ENCODE measurements at regions not wholly inside any gene's neighbourhood (a gene's known extent, or its start where the extent isn't known, plus 50 kb on each side); places are given as distances from the start of the nearest gene placed in this dataset.
"Not testable (repeated sequence)": the region's sequence is repeated elsewhere in the genome, so short reads cannot be mapped to it uniquely, and the experiment has no call there.

DNA sequence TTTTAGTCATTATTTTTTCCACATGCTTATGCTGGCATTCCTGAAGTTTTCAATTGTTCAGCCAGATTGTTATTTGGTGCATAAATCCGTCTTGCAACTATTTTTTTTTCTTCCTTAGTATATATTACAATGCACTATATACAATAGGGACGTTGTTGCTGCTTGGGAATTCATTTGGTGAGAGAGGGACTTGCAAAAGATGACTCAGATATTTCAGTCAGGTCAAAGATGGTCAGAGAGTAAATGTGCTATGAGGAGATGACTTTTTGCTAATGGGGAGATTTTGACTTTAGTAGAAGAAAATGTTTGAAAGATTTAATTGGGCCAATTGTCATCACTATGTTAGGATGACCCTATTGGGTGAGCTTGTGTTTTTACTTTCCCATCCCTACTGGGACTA, 348.4 kb upstream of the MTPN start:
- ATAC-seq (no peak), DNase-seq (no peak)

DNA sequence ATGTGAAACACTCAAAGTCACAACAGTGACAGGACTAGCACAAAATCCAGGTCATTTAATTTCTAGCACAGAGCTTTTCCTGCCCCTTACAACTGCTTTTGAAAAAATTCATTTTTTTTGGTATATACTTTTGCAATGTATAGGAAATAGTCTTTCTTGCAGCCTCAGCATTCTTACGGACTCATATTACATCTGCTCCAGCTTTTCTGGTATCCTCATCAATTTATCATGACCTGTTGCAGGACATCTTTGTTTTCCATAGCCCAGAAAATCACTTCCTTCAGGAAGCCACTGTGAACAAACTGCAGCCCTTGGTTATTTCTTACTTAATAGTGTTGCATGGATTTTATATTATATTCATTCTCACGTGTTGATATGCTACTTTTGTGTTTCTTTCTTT, 347.9 kb upstream of the MTPN start:
- DNase-seq: no peak
- ATAC-seq: no peak

DNA sequence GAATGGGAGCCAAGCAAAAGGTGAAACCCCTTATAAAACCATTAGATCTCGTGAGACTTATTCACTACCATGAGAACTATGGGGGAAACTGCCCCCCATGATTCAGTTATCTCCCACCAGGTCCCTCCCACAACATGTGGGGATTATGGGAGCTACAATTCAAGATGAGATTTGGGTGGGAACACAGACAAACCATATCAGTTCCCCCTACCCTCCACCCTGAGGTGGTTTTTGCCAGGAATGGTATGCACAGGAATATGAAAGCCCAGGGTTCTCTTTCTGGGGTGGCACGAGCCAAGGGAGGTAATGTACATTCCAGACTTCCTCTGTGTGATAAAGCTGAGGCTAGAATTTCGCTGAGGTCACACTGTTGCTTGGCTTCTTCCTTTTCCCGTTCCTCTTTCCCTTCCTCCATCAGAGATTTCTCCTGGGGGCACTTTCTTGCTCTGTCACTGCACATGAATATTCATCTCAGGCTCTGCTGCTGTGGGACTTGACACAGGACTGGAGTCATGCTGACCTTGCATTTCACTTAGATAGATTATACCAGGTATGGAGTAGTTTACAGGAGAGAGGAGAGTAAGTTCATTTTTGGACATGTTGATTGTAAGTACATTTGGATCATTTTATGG, 347.0 kb upstream of the MTPN start:
- no peak for ATAC-seq
- no peak for DNase-seq

DNA sequence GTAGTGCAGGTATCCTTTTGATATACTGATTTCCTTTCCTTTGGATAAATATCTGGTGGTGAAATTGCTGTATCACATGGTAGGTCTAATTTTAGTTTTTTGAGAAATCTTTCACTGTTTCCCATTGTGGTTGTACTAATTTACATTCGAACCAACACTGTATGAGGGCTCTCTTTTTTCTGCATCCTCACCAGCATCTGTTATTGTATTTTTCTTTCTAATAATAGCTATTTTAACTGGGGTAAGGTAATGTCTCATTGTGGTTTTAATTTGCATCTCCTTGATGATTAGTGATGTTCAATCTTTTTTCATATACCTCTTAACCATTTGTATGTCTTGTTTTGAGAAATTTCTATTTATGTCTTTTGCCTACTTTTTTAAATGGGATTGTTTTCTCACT, 335.4 kb upstream of the MTPN start:
- DNase-seq: no peak
- ATAC-seq: no peak

DNA sequence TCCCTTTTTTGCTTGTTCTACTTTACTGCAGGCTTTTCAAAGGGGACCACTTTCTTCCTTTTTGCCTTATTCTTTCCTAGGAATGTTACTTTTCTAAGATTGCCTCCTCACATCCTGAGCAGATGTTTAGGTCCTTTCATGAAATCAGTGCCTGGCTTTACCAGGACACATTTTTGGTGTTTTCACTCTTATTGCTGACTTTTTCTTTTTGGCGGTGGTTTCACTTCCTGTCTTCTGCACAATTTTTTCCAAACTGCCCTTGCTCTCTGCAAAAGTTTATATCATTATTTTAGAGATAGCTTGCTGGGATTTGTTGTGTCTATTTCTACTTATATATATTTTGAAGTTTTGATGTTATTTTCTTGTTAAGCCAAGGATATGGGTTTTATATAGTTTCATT, 332.2 kb upstream of the MTPN start:
- no peak for DNase-seq
- no peak for ATAC-seq

DNA sequence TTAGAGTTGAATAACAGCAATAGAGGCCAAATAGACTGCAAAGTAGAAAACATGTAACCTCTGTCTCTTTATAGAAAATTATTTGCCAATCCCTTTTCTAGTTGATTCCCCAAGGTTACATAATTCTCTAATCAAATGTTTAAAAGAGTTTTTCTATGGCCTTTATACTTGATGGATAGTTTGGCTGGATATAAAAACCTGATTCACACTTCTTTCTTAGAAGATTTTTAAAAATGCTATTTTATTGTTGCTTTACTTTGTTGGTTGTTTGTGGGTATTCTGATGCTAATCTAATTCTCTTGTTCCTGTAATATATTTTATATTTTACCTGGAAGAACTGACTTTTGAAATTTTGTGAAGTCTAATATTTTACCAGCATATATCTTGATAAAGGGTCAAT, 331.1 kb upstream of the MTPN start:
- DNase-seq (no peak), ATAC-seq (no peak)

DNA sequence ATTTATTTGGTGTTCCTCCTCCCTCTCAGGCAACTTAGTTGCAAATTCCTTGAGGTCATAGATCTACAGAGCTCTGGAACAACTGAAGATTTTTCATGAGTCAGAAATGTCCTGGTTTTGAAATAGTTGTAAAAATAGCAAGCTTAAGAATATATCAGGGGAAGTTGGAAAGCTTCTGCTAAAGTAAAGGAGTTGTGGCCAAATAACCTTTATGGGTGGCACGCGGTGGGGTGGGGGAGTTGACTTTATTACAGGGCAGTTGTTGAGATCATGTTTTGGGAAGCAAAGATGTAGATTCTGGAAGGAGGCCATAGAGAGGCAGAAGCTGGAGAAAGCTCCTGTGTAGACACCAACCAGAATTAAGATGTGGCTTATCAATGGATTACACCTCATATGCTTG, 326.0 kb upstream of the MTPN start:
- no peak for DNase-seq

DNA sequence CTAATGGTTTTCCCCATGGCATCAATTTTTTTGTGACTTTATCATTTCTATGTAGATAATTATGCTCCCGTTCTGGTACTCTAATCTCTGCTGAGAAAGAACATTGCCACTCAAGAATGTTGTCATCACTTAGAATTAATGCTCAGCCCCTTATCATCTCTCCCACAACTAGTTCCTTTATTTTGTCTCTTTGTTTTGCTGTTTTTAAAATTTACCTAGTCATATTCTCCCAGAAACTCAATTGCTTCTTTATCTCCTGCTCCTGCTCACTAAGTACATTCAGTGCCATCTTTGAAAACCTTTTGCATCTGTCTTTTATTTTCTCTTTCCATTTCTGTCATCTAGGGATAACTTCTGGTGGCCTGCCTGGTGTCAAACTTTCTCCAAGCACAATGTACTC, 324.9 kb upstream of the MTPN start:
- no peak for ATAC-seq
- DNase-seq: no peak

More for the DNA sequence above, 326.0 kb upstream of the MTPN start:
- ATAC-seq: no peak

DNA sequence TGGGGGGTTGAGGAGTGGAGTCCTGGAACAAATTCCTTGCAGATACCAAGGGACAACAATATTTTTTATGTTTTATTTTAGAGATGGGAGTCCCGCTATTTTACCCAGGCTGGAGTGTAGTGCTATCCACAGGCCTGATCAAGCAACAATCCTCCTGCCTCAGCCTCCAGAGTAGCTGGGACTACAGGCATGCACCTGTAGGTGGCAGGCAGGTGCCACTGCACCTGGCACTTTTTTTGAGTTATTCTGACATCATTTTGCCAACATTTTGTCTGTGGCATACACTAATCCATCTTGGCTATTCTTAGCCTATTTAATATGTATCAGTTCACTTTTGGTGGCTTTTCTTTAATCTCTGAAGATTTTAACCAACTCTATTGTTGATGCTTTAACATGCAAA, 317.8 kb upstream of the MTPN start:
- no peak for DNase-seq
- no peak for ATAC-seq

DNA sequence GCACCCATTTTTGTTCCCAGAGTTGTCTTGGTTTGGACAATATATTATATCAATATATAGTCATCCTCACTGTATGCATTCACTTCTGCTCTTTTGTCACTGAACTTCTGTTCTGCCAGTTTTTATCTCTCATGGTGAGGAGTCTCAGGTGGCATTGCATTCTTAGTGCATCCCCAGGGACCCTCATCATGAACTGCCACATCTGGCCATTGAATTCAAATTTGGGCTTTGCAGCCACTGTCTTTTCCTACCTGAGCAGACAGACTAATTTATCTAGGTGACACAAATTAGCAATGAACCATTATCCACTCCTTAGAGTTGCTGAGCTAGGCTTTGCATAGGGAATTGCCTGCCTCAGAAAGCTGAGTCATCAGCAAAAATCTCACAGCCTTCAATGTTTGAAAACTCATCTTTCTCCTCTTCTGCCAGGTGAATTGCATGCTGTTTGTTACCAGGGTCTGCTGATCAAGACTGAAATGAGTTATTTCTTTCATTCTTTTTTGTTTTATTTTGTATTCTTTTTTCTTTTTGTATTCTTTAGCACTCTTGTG, 316.8 kb upstream of the MTPN start:
- DNase-seq (no peak), ATAC-seq (no peak)

DNA sequence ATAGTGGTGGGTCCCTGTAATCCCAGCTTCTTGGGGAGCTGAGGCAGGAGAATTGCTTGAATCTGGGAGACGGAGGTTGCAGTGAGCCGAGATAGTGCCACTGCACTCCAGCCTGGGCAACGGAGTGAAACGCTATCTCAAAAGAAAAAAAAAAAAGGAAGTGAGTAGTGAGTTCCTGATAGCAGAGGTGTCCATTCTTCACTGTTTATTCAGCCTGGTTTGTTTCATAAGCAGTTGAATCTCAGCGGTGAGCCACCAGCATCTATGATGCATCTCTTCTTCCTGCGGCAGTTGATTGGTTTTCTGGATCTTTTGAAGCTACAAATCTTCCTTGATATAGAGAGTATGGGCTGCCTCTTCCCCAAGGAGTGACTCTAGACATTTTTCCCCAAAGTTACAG, 316.1 kb upstream of the MTPN start:
- DNase-seq: no peak
- no peak for ATAC-seq

DNA sequence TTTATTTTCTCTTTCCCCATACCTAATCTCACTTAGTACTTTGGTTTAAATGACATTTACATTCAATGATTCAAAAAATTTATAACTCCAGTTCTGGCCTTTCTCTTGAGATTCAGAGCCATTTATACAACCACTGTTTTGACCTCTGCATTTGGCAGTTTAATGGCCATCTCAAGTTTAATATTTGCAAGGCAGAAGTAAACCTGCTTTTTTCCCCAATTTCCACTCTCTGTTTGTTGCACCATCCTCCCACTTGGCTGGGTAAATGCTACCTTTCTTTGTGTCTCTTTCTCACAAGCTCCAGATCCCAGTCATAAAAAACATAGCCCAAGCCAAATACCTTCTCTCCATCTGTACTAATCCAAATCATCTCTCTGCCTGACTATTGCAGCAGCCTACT, 315.2 kb upstream of the MTPN start:
- ATAC-seq (no peak), DNase-seq (no peak)

DNA sequence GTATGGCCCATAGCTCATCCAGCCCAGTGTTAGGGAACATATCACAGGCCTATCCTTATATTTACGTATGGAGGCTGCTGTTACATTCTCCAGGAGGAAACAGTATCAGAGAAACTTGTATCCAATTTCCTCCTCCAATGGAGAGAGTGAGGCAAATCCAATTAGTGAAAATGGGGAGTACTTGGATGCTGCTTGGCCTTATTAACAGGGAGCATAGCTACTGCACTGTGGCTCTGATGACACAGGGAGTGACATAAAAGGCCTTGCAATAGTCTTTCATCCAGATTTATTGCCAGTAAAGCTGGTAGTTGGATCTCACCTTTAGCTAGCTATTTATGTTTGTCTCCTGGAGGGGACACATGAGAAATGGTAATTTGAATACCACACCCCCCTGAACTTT, 313.2 kb upstream of the MTPN start:
- no peak for DNase-seq
- ATAC-seq: no peak

DNA sequence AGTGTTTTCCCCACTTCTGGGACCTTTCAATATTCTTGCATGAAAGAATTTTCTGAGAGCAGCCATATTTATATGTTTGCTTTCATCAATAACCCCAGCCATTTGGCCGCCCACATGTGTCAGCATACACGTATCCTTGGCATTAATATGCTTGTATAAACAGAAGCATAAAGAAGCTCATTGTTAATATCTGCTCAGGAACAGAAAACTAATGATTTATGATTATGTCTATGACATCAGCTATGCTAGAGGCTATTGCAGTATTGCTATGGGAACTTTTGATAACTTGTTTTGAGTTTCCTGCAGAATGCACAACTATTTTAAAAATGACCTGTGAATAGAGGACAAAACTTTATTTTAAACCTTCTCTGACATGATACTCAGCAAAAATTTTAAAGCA, 300.9 kb upstream of the MTPN start:
- ATAC-seq (no peak), DNase-seq (no peak)

DNA sequence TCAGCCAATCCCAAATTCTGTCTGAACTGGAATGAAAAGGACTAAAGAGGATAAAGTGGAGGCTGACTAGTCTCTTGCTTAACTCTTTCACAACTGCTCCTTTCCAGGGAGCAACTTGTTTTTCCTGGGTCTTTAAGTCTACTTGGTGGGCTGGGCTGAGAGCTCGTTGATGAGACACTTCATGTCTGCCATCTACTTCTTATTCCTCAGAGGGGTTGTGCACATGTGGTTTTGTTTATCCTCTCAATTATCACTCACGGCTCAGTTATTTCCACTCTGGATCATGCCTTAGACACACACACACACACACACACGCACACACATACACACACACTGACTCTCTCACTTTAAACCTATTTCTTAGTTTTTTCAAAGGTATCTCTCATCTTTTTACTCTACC, 298.6 kb upstream of the MTPN start:
- ATAC-seq (no peak), DNase-seq (no peak)

DNA sequence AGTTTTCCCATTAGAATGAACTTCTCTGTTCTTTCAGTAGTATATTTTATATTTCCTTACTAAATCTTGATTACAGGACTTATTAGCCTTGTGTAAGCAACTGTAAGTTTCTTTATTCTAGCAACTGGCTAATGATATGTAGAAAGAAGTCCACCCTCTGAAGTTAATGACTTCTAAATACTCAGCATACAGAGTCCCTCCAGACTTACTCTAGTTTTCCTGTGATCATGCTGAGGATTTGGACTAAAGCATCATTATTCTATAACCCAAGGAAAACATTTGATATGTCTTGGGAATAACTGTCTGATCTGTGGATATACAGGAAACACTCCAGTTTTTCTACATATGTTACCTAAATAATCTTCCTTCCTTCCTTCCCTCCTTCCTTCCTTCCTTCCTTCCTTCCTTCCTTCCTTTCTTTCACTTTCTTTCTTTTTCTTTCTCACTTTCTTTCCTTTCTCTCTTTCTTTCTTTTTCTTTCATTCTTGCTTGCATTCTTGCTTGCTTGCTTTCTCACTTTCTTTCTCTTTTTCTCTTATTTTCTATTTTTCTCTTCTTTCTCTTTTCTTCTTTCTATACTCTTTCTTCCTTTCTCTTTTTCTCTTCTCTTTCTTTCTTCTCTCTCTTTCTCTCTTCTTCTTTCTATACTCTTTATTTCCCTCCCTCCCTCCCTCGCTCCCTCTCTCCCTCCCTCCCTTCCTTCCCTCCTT, 297.6 kb upstream of the MTPN start:
- DNase-seq: no peak
- no peak for ATAC-seq

DNA sequence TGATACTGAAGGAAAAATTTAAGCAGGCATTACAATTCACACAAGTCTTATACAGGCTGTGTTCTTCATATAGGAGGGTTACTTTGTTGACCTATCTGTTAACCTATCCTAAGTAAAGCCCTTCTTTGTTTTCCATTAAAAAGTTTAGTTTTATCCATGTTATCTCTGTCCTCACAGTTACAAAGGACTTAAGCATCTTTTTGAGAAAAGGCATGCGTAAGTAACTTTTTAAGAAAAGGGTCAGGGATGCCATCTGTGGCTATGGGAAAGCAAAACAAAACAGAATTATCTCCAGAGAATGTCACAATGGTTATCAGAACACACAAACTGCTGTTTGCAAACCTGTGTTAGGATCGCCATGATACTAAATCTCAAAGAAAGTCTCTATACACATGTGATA, 295.8 kb upstream of the MTPN start:
- ATAC-seq (no peak), DNase-seq (no peak)

DNA sequence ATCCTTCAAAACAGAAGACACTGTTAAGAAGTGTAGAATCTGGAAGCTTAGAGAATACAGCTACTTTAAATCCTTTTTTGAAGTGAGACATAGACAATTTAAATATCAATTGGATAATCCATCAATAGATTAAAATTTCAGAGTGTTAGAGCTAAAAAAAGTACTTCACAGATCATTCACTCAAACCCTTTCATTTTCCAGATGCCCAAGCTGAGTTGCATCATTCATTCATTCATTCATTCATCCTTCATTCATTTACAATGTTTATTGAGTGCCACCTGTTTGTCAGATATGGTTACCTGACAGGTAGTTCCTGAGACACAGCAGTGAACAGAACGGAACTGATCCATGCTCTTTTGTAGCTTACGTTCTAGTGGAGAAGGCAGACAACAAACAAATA, 290.7 kb upstream of the MTPN start:
- DNase-seq: no peak

DNA sequence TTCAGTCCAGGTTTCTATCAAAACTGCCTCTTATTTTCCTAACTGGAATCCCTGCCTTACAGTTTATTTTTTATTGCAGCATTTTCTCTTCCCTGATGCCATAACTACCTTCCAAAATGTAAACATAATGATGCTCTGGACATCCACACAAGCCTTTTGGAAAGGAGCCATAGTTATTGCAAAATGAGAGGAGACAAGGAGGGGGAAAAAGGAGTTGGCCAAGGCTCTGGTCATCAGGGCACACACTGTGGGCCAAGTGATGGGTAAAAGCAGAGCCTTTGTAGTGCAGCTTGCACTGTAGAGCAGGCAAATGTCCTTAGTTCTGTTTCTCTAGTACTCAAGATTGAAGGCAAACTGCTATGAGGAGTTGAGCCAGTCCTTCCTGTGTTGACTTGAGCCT, 289.3 kb upstream of the MTPN start:
- DNase-seq (no peak), ATAC-seq (no peak)

More for the DNA sequence above, 290.7 kb upstream of the MTPN start:
- no peak for ATAC-seq

DNA sequence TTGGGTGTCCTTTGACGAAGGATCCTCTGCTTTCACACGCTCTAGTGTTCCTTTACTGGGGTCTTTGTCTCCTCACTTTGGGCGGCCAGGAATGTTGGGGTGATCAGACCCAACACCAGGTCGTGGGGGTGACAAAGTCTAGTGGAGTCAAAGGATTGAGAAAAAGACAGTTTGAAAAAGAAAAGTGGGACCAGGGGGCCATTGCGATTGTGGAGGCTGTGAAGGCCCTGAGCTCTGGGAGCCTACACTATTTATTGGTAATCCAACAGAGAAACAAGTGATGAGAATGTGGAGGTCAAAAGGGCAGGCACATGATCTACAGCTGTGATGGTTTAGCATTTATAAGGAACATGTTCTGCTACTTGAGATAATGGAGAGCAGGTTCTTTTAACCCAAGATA, 287.1 kb upstream of the MTPN start:
- not testable (repeated sequence) for ATAC-seq, DNase-seq

DNA sequence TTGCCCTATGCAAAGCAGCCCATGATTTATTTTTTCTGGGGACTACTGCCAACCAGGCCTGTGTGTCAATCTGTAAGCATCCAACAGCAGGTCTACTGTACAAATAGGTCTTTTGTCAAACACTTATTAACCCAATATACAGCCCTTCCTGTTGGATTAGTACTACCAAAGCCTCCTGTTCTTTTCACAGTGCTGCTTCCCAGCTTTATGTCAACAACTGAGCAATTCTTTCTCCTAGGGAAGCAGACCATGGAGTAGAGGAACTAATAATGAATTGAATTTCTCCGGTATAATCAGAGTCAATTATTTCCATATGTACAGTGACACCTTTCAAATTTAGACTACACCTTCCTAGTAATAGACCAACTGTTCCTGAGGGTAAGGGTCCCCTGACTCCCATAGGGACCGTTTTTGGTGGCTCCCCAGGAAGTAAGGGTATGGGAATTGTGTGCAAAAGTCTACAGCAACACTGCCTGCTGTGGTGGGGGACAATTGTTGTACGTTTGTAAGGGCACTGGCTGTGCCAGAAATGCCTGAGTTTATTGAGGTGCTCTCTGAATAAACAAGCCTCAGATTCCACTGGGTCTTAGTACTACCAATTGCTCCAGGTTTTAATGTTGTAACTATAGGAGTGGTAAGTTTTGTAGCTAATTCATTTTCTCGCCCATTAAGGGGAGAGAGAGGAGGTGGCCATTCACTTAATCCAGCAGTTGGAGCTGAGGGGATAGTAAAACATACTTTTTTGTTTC, 286.1 kb upstream of the MTPN start:
- DNase-seq: not testable (repeated sequence)

DNA sequence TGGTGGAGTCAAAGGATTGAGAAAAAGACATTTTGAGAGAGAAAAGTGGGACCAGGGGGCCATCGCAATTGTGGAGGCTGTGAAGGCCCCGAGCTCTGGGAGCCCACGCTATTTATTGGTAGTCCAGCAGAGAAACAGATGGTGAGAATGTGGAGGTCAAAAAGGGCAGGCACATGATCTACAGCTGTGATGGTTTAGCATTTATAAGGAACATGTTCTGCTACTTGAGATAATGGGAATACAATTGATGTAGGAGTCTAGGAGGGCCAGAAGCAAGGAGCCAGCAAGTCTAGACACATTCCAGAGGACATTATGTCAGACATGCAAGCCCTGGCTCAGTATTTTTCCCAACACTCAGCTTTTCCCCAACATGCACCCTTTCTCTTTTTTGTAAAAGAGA, 283.4 kb upstream of the MTPN start:
- not testable (repeated sequence) for ATAC-seq, DNase-seq

More for the DNA sequence above, 286.1 kb upstream of the MTPN start:
- not testable (repeated sequence) for ATAC-seq

DNA sequence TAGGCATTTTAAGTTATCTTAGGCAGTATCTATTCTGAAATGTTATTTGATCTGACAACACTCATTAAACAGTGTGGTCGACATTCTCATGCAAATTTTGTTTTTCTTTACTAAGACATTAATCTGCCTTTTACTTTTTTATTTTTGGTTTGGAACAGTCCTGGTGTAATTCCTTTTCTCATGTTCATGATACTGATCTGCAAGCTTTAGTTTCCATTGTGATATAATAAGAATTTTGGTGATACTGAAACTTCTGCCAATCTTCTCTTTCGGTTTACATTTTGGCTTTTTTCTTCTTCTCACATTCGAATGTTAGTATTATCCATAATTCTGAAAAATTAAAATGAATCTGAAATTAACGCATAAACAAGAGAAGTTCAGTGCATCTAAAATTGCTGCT, 281.9 kb upstream of the MTPN start:
- DNase-seq (no peak), ATAC-seq (no peak)

Measured in stimulated activated naive CD8-positive, alpha-beta T cell treated with anti-CD3 and anti-CD28 coated beads, Interleukin-15, Interleukin-2, amounts not matched to agents 100 U/mL and 50 U/mL, for 24 hours (primary cell).